Activated naive CD8-positive, alpha-beta T cell treated with anti-CD3 and anti-CD28 coated beads, Interleukin-2, amount 50 U/mL, for 24 hours (primary cell): ENCODE measurements at regions not wholly inside any gene's neighbourhood (a gene's known extent, or its start where the extent isn't known, plus 50 kb on each side); places are given as distances from the start of the nearest gene placed in this dataset.
"Not testable (repeated sequence)": the region's sequence is repeated elsewhere in the genome, so short reads cannot be mapped to it uniquely, and the experiment has no call there.

Experiments used
- ATAC-seq: fragments of 150-1000 bp; cut with Tn5 transposase; one replicate; pipeline ENCODE4 v1.10.0; 2021
- DNase-seq: peaks from one replicate; pipeline ENCODE4 v3.0.0; 2021
- H3K27ac Mint-ChIP-seq: one replicate; pipeline ENCODE4 v1.8.0; 2021; ENCODE audit warnings: mild to moderate bottlenecking, mixed read lengths
- H3K27me3 Mint-ChIP-seq: one replicate; pipeline ENCODE4 v1.8.0; 2021; ENCODE audit warnings: mixed read lengths
- H3K36me3 Mint-ChIP-seq: one replicate; pipeline ENCODE4 v1.8.0; 2021; ENCODE audit warnings: low read depth, mixed read lengths
- H3K4me1 Mint-ChIP-seq: one replicate; pipeline ENCODE4 v1.8.0; 2021; ENCODE audit warnings: mixed read lengths
- H3K4me3 Mint-ChIP-seq: one replicate; pipeline ENCODE4 v1.8.0; 2021; ENCODE audit warnings: mild to moderate bottlenecking, moderate library complexity, mixed read lengths
- H3K9me3 Mint-ChIP-seq: one replicate; pipeline ENCODE4 v1.8.0; 2021; ENCODE audit warnings: mixed read lengths

DNA sequence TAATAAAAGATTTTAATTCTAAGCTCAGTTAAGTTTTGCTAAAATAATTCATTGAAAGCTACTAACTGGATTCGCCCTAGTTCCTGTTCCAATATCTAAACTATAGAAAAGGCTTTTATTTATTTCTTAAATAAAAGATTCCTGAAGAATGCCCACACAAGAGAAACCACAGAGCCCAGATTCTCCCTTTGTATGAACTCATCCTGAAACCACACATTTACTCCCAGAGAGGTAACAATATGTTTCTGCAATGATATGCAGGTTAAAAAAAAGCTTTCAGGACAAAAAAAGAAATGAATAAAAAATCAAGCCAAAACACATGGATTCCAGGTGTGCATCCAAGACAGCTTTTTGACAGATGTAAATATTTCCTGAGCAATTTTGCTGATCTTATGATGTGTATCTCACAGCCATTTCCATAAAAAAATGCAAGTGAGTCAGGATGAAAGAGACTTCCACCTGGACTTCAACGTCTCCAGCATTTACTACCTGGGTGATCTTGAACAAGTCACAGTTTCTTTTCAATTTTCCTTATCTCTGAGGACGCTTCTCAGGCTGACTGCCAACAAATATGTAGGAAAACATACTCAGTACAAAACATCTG is 234.4 kb upstream of the FAT1 start:
- H3K36me3 Mint-ChIP-seq: no peaks in the 10 kb centered on the region

GRCh38 chr4:186958726-186959350 is 235.2 kb upstream of the FAT1 start:
- Mint-ChIP-seq H3K27me3 (no peaks in the 10 kb centered on the region), H3K36me3 (no peaks in the 10 kb centered on the region), H3K27ac (no peak overlapping the region), H3K9me3 (no peaks in the 10 kb centered on the region), H3K4me3 (no peak overlapping the region), H3K4me1 (no peaks in the 10 kb centered on the region)
- ATAC-seq: no peak
- DNase-seq: no peak

More for the DNA sequence above, 234.4 kb upstream of the FAT1 start:
- no peak overlapping the region for H3K4me3 Mint-ChIP-seq
- H3K9me3 Mint-ChIP-seq: no peaks in the 10 kb centered on the region
- DNase-seq: no peak
- no peaks in the 10 kb centered on the region for H3K4me1 Mint-ChIP-seq
- ATAC-seq: no peak
- no peaks in the 10 kb centered on the region for H3K27me3 Mint-ChIP-seq
- no peak overlapping the region for H3K27ac Mint-ChIP-seq

- H3K27me3 Mint-ChIP-seq: no peaks in the 10 kb centered on the region
- ATAC-seq (no peak), DNase-seq (no peak)
- H3K27ac Mint-ChIP-seq: no peak overlapping the region
- no peak overlapping the region for H3K4me3 Mint-ChIP-seq
- no peaks in the 10 kb centered on the region for H3K4me1 Mint-ChIP-seq
- peaks cover 16% of the 10 kb centered on the region for H3K9me3 Mint-ChIP-seq
- no peaks in the 10 kb centered on the region for H3K36me3 Mint-ChIP-seq
These were observed 256.5 kb upstream of the FAT1 start for GRCh38 chr4:186979961-186980745.

GRCh38 chr4:186981161-186981560 is 257.5 kb upstream of the FAT1 start:
- Mint-ChIP-seq H3K4me3 (no peak overlapping the region), H3K27ac (no peak overlapping the region), H3K9me3 (peaks cover 16% of the 10 kb centered on the region), H3K36me3 (no peaks in the 10 kb centered on the region), H3K27me3 (no peaks in the 10 kb centered on the region), H3K4me1 (no peaks in the 10 kb centered on the region)
- DNase-seq: no peak
- ATAC-seq: no peak

DNA sequence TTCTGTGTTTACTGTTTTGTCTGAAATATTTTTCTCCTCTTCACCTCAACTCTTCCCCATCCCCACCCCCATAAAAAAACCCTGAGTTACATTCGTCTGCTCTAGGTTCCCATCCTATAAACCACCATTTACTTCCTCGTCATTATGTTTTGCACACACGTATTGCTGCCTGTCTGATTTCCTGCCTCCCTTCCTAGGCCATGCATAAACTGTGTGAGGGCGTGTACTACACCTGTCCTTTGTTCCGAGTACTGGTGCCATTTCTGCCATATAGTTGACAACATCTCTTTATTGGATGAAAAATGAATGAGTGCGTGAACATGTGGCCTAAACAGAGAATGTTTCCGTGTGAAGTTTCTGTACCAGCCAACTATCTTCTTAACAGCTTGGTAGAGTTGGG is 258.5 kb upstream of the FAT1 start:
- Mint-ChIP-seq H3K4me3 (no peak overlapping the region), H3K27me3 (no peaks in the 10 kb centered on the region), H3K36me3 (no peaks in the 10 kb centered on the region), H3K4me1 (no peaks in the 10 kb centered on the region), H3K27ac (no peak overlapping the region), H3K9me3 (peaks cover 16% of the 10 kb centered on the region)
- DNase-seq (no peak), ATAC-seq (no peak)

DNA sequence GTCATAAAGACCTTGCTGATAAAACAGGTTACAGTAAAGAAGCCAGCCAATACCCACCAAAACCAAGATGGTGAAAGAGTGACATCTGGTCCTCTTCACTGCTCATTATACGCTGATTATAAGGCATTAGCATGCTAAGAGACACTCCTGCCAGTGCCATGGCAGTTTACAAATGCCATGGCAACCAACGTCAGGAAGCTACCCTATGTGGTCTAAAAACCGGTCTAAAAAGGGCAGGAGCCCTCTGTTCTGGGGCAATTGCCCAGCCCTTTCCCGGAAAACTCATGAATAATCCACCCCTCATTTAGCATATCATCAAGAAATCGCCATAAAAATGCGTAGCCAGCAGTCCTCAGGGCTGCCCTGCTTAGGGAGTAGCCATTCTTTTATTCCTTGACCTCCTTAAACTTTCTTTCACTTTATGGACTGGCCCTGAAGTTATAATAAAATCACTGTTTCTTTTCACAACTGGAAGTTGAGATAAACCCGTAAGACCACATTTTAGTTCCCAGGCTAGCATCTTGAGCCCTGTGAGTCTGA is 260.5 kb upstream of the FAT1 start:
- Mint-ChIP-seq H3K27me3 (no peaks in the 10 kb centered on the region), H3K4me3 (no peak overlapping the region), H3K36me3 (no peaks in the 10 kb centered on the region), H3K9me3 (peaks cover 23% of the 10 kb centered on the region), H3K4me1 (no peaks in the 10 kb centered on the region), H3K27ac (no peak overlapping the region)
- no peak for DNase-seq
- no peak for ATAC-seq

DNA sequence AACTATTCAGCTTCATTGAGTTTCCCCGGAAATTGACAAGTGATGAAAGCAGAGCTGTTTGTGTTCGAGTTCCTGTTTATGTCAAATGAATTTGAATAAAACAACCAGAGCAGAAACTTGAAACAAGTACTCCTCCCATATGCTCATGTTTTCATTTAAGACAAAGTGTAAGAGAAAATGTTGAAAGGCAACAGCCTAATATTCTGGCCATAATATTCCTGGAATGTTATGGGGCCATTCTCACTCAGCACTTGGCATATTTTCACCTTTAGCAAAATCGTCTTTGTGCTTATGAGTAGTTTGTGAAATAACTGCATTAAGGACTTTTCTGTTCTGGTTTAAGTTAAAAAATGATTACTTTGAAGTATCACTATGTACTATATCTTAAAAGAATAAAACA is 276.0 kb upstream of the FAT1 start:
- no peak overlapping the region for H3K27ac Mint-ChIP-seq
- H3K4me1 Mint-ChIP-seq: no peaks in the 10 kb centered on the region
- no peaks in the 10 kb centered on the region for H3K27me3 Mint-ChIP-seq
- no peak for DNase-seq
- ATAC-seq: no peak
- no peaks in the 10 kb centered on the region for H3K9me3 Mint-ChIP-seq
- no peak overlapping the region for H3K4me3 Mint-ChIP-seq
- no peaks in the 10 kb centered on the region for H3K36me3 Mint-ChIP-seq

DNA sequence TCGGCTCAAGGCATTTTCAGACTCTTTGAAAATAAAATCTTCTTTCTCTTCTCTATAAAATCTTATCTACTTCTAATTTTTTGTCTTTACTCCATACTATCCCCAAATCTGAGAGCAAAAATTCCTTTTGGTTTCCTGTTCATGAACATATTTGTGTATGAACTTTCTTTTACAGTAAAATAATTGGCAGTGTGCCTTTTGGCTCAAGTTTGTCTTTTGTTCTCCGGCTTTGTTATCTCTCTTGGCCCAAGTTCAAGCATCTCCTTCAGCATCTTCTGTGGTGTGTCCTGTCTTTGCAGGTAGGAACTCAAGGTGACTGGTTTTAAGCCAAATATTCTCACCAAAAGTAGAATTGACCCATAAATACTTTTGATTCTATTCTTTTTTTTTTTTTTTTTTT is 276.6 kb upstream of the FAT1 start:
- H3K9me3 Mint-ChIP-seq: no peaks in the 10 kb centered on the region
- no peaks in the 10 kb centered on the region for H3K4me1 Mint-ChIP-seq
- H3K27me3 Mint-ChIP-seq: no peaks in the 10 kb centered on the region
- ATAC-seq (no peak), DNase-seq (no peak)
- no peaks in the 10 kb centered on the region for H3K36me3 Mint-ChIP-seq
- no peak overlapping the region for H3K4me3 Mint-ChIP-seq
- no peak overlapping the region for H3K27ac Mint-ChIP-seq

DNA sequence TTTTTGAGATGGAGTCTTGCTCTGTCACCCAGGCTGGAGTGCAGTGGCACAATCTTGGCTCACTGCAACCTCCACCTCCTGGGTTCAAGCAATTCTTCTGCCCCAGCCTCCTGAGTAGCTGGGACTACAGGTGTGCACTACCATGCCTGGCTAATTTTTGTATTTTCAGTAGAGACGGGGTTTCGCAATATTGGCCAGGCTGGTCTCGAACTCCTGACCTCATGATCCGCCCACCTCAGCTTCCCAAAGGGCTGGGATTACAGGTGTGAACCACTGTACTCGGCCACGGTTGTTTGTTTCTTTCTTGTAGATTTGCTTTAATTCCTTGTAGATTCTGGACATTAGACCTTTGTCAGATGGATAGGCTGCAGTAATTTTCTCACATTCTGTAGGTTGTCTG is 278.5 kb upstream of the FAT1 start:
- H3K27ac Mint-ChIP-seq, ATAC-seq, DNase-seq, H3K27me3 Mint-ChIP-seq, H3K4me3 Mint-ChIP-seq, H3K4me1 Mint-ChIP-seq, H3K36me3 Mint-ChIP-seq, H3K9me3 Mint-ChIP-seq: not testable (repeated sequence)

DNA sequence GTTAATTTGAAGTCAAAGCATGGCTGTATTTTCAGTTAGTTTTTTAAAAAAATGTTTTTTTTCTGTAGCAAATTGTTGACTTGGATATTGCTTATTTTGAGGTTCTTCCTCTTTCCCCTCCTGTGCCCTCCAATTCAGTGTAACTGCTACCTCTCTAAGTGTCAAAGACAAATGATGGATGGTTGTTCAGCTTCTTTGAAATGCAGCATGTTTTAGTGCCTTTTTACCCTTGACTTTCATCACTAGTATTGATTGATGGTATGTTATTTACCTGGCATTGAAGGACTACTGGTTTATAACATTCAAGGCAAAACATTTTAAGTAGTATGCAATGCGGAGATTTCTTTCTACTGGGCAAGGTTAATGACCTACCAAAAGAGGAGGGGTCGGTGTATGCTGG is 281.0 kb upstream of the FAT1 start:
- DNase-seq (no peak), ATAC-seq (no peak)
- Mint-ChIP-seq H3K27me3 (no peaks in the 10 kb centered on the region), H3K27ac (no peak overlapping the region), H3K4me1 (no peaks in the 10 kb centered on the region), H3K9me3 (no peaks in the 10 kb centered on the region), H3K36me3 (no peaks in the 10 kb centered on the region), H3K4me3 (no peak overlapping the region)

- Mint-ChIP-seq H3K4me1 (no peaks in the 10 kb centered on the region), H3K36me3 (no peaks in the 10 kb centered on the region), H3K27ac (no peak overlapping the region), H3K27me3 (no peaks in the 10 kb centered on the region), H3K9me3 (no peaks in the 10 kb centered on the region), H3K4me3 (no peak overlapping the region)
- no peak for DNase-seq
- no peak for ATAC-seq
These were observed 282.5 kb upstream of the FAT1 start for GRCh38 chr4:187006189-187006618.

DNA sequence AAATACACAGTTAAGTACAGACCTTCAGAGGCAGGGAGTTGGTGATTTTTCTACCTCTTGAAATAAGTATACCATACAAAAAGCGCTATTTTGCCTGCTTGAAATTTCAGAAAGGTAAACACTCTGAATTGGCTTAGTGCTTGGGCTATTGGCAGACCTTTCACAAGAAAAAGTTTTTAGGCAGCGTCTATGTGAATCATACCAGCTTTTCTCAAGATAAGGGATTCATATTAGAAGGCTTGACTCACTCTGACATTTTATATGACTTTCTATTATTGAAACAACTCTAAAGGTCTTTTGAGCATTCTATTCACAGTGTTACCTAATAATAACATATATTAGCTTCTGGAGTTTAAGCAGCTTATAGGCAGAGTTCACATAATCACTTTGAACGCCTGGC is 286.4 kb upstream of the FAT1 start:
- H3K36me3 Mint-ChIP-seq: no peaks in the 10 kb centered on the region
- no peaks in the 10 kb centered on the region for H3K4me1 Mint-ChIP-seq
- ATAC-seq (no peak), DNase-seq (no peak)
- H3K4me3 Mint-ChIP-seq: no peak overlapping the region
- no peaks in the 10 kb centered on the region for H3K27me3 Mint-ChIP-seq
- H3K9me3 Mint-ChIP-seq: peaks cover 9% of the 10 kb centered on the region
- H3K27ac Mint-ChIP-seq: no peak overlapping the region

DNA sequence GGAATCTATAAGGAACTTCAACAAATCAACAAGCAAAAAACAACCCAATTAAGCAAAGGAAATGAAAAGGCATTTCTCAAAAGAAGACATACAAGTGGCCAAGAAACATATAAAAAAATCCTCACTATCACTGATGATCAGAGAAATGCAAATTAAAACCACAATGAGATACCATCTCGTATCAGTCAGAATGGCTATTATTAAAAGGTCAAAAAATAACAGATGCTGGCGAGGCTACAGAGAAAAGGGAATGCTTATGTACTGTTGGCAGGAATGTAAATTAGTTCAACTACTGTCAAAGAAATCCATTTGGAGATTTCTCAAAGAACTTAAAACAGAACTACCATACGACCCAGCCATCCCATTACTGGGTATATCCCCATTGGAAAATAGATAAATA is 292.4 kb upstream of the FAT1 start:
- Mint-ChIP-seq H3K9me3 (peaks cover 18% of the 10 kb centered on the region), H3K36me3 (no peaks in the 10 kb centered on the region), H3K4me3 (no peak overlapping the region), H3K27me3 (no peaks in the 10 kb centered on the region), H3K27ac (no peak overlapping the region), H3K4me1 (no peaks in the 10 kb centered on the region)
- DNase-seq: no peak
- ATAC-seq: no peak

GRCh38 chr4:187017147-187017546 is 293.5 kb upstream of the FAT1 start:
- DNase-seq (no peak), ATAC-seq (no peak)
- Mint-ChIP-seq H3K36me3 (no peaks in the 10 kb centered on the region), H3K27ac (no peak overlapping the region), H3K4me1 (no peaks in the 10 kb centered on the region), H3K9me3 (peaks cover 21% of the 10 kb centered on the region), H3K27me3 (no peaks in the 10 kb centered on the region), H3K4me3 (no peak overlapping the region)

DNA sequence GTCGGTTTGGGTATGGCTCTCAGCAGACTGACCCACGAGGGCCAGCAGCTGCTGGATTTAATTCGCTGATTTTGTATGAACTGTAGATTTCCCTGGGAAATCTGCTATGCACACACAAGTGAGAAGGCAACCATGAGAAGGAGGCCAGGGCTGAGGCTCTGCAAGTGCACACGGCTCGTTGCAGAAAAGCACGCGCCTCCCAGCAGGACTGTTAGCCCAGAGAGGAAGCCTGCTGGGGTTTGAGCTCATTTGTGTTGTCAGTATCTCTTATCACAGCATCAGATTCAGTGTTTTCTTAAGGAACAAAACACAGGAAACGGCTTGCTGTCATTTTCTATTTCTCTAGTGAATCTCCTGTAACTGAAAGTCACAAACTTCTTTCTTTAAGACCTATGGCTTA is 296.2 kb upstream of the FAT1 start:
- no peak for DNase-seq
- H3K36me3 Mint-ChIP-seq: no peaks in the 10 kb centered on the region
- H3K4me1 Mint-ChIP-seq: no peaks in the 10 kb centered on the region
- no peak overlapping the region for H3K4me3 Mint-ChIP-seq
- no peak overlapping the region for H3K27ac Mint-ChIP-seq
- ATAC-seq: no peak
- H3K27me3 Mint-ChIP-seq: no peaks in the 10 kb centered on the region
- H3K9me3 Mint-ChIP-seq: peaks cover 18% of the 10 kb centered on the region
